NB4 (cell line): ENCODE measurements at regions not wholly inside any gene's neighbourhood (a gene's known extent, or its start where the extent isn't known, plus 50 kb on each side); places are given as distances from the start of the nearest gene placed in this dataset.

ENCODE experiments used
- DNase-seq: peaks from one replicate; pipeline ENCODE4 v3.0.0; 2010; ENCODE audit warnings: low read depth
- H3K4me3 ChIP-seq: one replicate; pipeline ENCODE4 v1.5.1; 2011; ENCODE audit warnings: mild to moderate bottlenecking, low read depth, low read length, moderate library complexity
- CTCF ChIP-seq: IDR thresholded peaks from one replicate; pipeline ENCODE4 v1.5.1; 2012; ENCODE audit warnings: low read depth, low read length
- MAX ChIP-seq: IDR thresholded peaks from 2 replicates; pipeline ENCODE4 v1.6.1; 2011; ENCODE audit warnings: low read depth, low read length
- MYC ChIP-seq: IDR thresholded peaks from 2 replicates; pipeline ENCODE4 v1.6.1; 2011; ENCODE audit warnings: low read depth, low read length
- POLR2A ChIP-seq: IDR thresholded peaks from 2 replicates; pipeline ENCODE4 v1.6.1; 2011; ENCODE audit warnings: mild to moderate bottlenecking; ENCODE audit not compliant: insufficient read length; ENCODE audit errors: extremely low read depth

GRCh38 chr10:118116715-118117449 lies 70.1 kb upstream of the RAB11FIP2 start:
- TF ChIP-seq CTCF (no peak), POLR2A (no peak), MYC (no peak), MAX (no peak)
- DNase-seq, result no peak
- H3K4me3 ChIP-seq, result no peak overlapping the region

GRCh38 chr10:118116362-118116714 lies 69.6 kb upstream of the RAB11FIP2 start:
- no peak overlapping the region for H3K4me3 ChIP-seq
- no peak for DNase-seq
- no peak for TF ChIP-seq POLR2A

- TF ChIP-seq MAX (no peak), CTCF (no peak), MYC (no peak), POLR2A (no peak)
- DNase-seq, result no peak
- H3K4me3 ChIP-seq, result no peak overlapping the region
Observed at GRCh38 chr10:118115701-118116100, 69.0 kb upstream of the RAB11FIP2 start.

- TF ChIP-seq MAX (no peak), POLR2A (no peak), CTCF (no peak)
- no peak overlapping the region for H3K4me3 ChIP-seq
- no peak for DNase-seq
Observed at GRCh38 chr10:118114992-118115391, 68.3 kb upstream of the RAB11FIP2 start.

- DNase-seq, result no peak
- TF ChIP-seq CTCF (no peak), POLR2A (no peak), MYC (no peak), MAX (no peak)
- no peak overlapping the region for H3K4me3 ChIP-seq
Observed at GRCh38 chr10:118112543-118113125, 65.9 kb upstream of the RAB11FIP2 start.

- H3K4me3 ChIP-seq, result no peak overlapping the region
- no peak for TF ChIP-seq POLR2A
- TF ChIP-seq MAX, result no peak
- no peak for TF ChIP-seq CTCF
- no peak for TF ChIP-seq MYC
- DNase-seq, result no peak
Observed at GRCh38 chr10:118110750-118111149, 64.0 kb upstream of the RAB11FIP2 start.
